K562 (cell line): ENCODE measurements at regions not wholly inside any gene's neighbourhood (a gene's known extent, or its start where the extent isn't known, plus 50 kb on each side); places are given as distances from the start of the nearest gene placed in this dataset.

Experiments used
- ATAC-seq: fragments of 200-7000 bp; cut with Tn5 transposase; 3 replicates; pipeline ENCODE4 v1.9.1; 2020; ENCODE audit warnings: moderate library complexity
- BruUV-seq: library from RNA; stranded (reverse); fragments of 400-500 nt; replicated peaks from 2 replicates; lab custom pipeline; 2021; lab: Mats Ljungman, UMichigan
- CTCF ChIA-PET: fragments of 300-600 bp; formaldehyde crosslinking; extraction: SDS; loops from one replicate; lab custom pipeline; 2021; ENCODE audit warnings: low intra/inter-chr PET ratio; lab: Yijun Ruan, JAX
- POLR2A ChIA-PET: fragments of 300-600, 350-650 bp; sonication (Branson Sonifier 250); formaldehyde crosslinking; extraction: SDS; loops from one replicate; lab custom pipeline; 2021; ENCODE audit warnings: antibody characterized with exemption, inconsistent platforms; lab: Yijun Ruan, JAX
- DNase-seq, 4 experiments: peaks; one replicate each; pipeline versions ENCODE4 v3.0.0 to v3.0.0-alpha.2; 2011 to 2018; ENCODE audit warnings: low spot score in 3 of 4, mixed read lengths in 3 of 4; ENCODE audit errors: extremely low read depth in 1 of 4
- FAIRE-seq: peaks from 2 replicates; lab custom pipeline; 2011; peaks lifted over from hg19 to GRCh38; lab: Jason Lieb, UNC
- H2AFZ ChIP-seq: 2 replicates; pipeline ENCODE4 v1.6.0; 2011; ENCODE audit warnings: low read depth, low read length, control low read depth, inconsistent platforms
- H3K27ac ChIP-seq: fragments of 200-600 bp; 3 replicates; pipeline ENCODE4 v1.8.0; 2011; ENCODE audit warnings: low read depth, mild to moderate bottlenecking, control low read depth, inconsistent platforms, low read length, moderate library complexity, mixed read lengths; ENCODE audit errors: extremely low read depth
- H3K27me3 ChIP-seq, 2 experiments: fragments of 300-600 bp in 1 of 2; 2 replicates in 1 of 2; 3 replicates in 1 of 2; pipeline versions ENCODE4 v1.6.0 to v1.8.0; 2011; ENCODE audit warnings: inconsistent platforms in 2 of 2, low read length in 2 of 2, mild to moderate bottlenecking in 1 of 2, mixed read lengths in 1 of 2, moderate library complexity in 1 of 2; ENCODE audit not compliant: control insufficient read depth in 2 of 2, insufficient read depth in 2 of 2
- H3K36me3 ChIP-seq: fragments of 300-600 bp; 3 replicates; pipeline ENCODE4 v1.8.0; 2011; ENCODE audit warnings: mild to moderate bottlenecking, low read length, inconsistent platforms; ENCODE audit not compliant: control insufficient read depth, insufficient read depth
- H3K4me1 ChIP-seq, 2 experiments: fragments of 200-600 bp in 1 of 2; replicated peaks in 1 of 2; 2 replicates in 1 of 2; 3 replicates in 1 of 2; pipeline versions ENCODE4 v1.5.1 to v1.8.0; 2011; ENCODE audit warnings: inconsistent platforms in 2 of 2, low read length in 2 of 2, mild to moderate bottlenecking in 1 of 2, mixed read lengths in 1 of 2, moderate library complexity in 1 of 2; ENCODE audit not compliant: control insufficient read depth in 2 of 2, insufficient read depth in 2 of 2
- H3K4me2 ChIP-seq: 2 replicates; pipeline ENCODE4 v1.6.1; 2011; ENCODE audit warnings: low read length, control low read depth, inconsistent platforms, mixed read lengths; ENCODE audit not compliant: insufficient read depth
- H3K4me3 ChIP-seq: fragments of 200-600 bp; sonication (generic), shearing (Covaris generic); 2 replicates; pipeline ENCODE4 v1.5.1; 2016; ENCODE audit warnings: control low read depth, inconsistent platforms
- H3K79me2 ChIP-seq: fragments of 200-600 bp; 3 replicates; pipeline ENCODE4 v1.8.0; 2011; ENCODE audit warnings: low read length, inconsistent platforms; ENCODE audit not compliant: control insufficient read depth, insufficient read depth
- H3K9ac ChIP-seq, 2 experiments: 2 replicates each; pipeline versions ENCODE4 v1.6.0 to v1.6.1; 2011; ENCODE audit warnings: low read depth in 2 of 2, low read length in 2 of 2, control low read depth in 1 of 2, inconsistent platforms in 1 of 2, mild to moderate bottlenecking in 1 of 2, mixed read lengths in 1 of 2; ENCODE audit not compliant: insufficient read depth in 1 of 2
- H3K9me1 ChIP-seq: one replicate; pipeline ENCODE4 v1.6.0; 2011; ENCODE audit warnings: inconsistent platforms, mild to moderate bottlenecking, low read length, moderate library complexity; ENCODE audit not compliant: control insufficient read depth, insufficient read depth
- H3K9me3 ChIP-seq: replicated peaks from 2 replicates; pipeline ENCODE4 v1.5.1; 2011; ENCODE audit warnings: low read depth, low read length, inconsistent platforms; ENCODE audit not compliant: control insufficient read depth, insufficient read depth
- H4K20me1 ChIP-seq: replicated peaks from 2 replicates; pipeline ENCODE4 v1.6.1; 2011; ENCODE audit warnings: low read length, inconsistent platforms, mixed read lengths; ENCODE audit not compliant: control insufficient read depth, insufficient read depth
- ARID3B ChIP-seq: fragments of 250-450 bp; sonication (Bioruptor Pico); IDR thresholded peaks from 2 replicates; pipeline ENCODE4 v1.4.0; 2020; ENCODE audit warnings: borderline replicate concordance
- DACH1 ChIP-seq: fragments of 450-650 bp; IDR thresholded peaks from 2 replicates; pipeline ENCODE4 v1.6.1; 2018; ENCODE audit not compliant: partially characterized antibody
- EP300 ChIP-seq: IDR thresholded peaks from 2 replicates; pipeline ENCODE4 v1.6.1; 2012; ENCODE audit warnings: low read length, improper control_type of control experiment
- ILK ChIP-seq: fragments of 450-650 bp; IDR thresholded peaks from 2 replicates; pipeline ENCODE4 v1.6.1; 2016; ENCODE audit warnings: missing genetic modification characterization, low read depth, mild to moderate bottlenecking, missing compliant biosample characterization, moderate library complexity, borderline replicate concordance
- KDM2B ChIP-seq: fragments of 250-450 bp; sonication (Bioruptor Pico); IDR thresholded peaks from 2 replicates; pipeline ENCODE4 v1.8.0; 2021; ENCODE audit warnings: mild to moderate bottlenecking, moderate library complexity
- MCM2 ChIP-seq: fragments of 450-650 bp; IDR thresholded peaks from 2 replicates; pipeline ENCODE4 v1.6.1; 2017; ENCODE audit warnings: low read depth, mild to moderate bottlenecking
- NFYB ChIP-seq: IDR thresholded peaks from 2 replicates; pipeline ENCODE4 v1.6.1; 2011; ENCODE audit warnings: mild to moderate bottlenecking, moderate library complexity; ENCODE audit not compliant: insufficient read length; ENCODE audit errors: extremely low read depth
- NR4A1 ChIP-seq, 2 experiments: fragments of 250-450 bp in 1 of 2; fragments of 450-650 bp in 1 of 2; sonication (Bioruptor Pico) in 1 of 2; IDR thresholded peaks; 2 replicates each; pipeline versions ENCODE4 v1.4.0 to v1.6.1; 2016 to 2020; ENCODE audit warnings: mild to moderate bottlenecking in 2 of 2, missing compliant biosample characterization in 1 of 2, missing genetic modification characterization in 1 of 2, moderate library complexity in 1 of 2
- OTX1 ChIP-seq: fragments of 450-650 bp; formaldehyde crosslinking; IDR thresholded peaks from 2 replicates; pipeline ENCODE4 v1.4.0; 2022; ENCODE audit warnings: mild to moderate bottlenecking
- PHTF2 ChIP-seq: fragments of 250-450 bp; sonication (Bioruptor Pico); IDR thresholded peaks from 2 replicates; pipeline ENCODE4 v1.5.0; 2021; ENCODE audit warnings: mild to moderate bottlenecking
- TARDBP ChIP-seq: fragments of 450-650 bp; IDR thresholded peaks from 2 replicates; pipeline ENCODE4 v1.6.1; 2016
- ZNF165 ChIP-seq: fragments of 250-450 bp; sonication (Bioruptor Pico); IDR thresholded peaks from 2 replicates; pipeline ENCODE4 v1.4.0; 2020; ENCODE audit warnings: borderline replicate concordance
- ZNF79 ChIP-seq: fragments of 250-450 bp; sonication (Bioruptor Pico); IDR thresholded peaks from 2 replicates; pipeline ENCODE4 v1.4.0; 2020; ENCODE audit warnings: low read depth, mild to moderate bottlenecking, moderate library complexity
- WGBS: fragments of 100-300 bp; shearing (Covaris generic); methylation state at CpG from one replicate; pipeline ENCODE4 v1.1.6; 2016; ENCODE audit warnings: low coverage, mixed read lengths; ENCODE audit not compliant: insufficient coverage; ENCODE audit errors: missing lambda C conversion rate; 5-methylcytosine and 5-hydroxymethylcytosine counted together
- in situ Hi-C: fragments of 300-500 bp; cut with MboI; formaldehyde crosslinking; loops from 4 replicates; pipeline ENCODE4 v1.15.0; 2018; ENCODE audit warnings: inconsistent platforms, mixed read lengths
- intact Hi-C: fragments of 100-400 bp; cut with micrococcal nuclease; formaldehyde crosslinking; loops from 2 replicates; pipeline ENCODE4 v1.14.2; 2022
- TF ChIP-seq, protein P1 (sequence below): fragments of 450-650 bp; formaldehyde crosslinking; IDR thresholded peaks from 2 replicates; pipeline ENCODE4 v1.4.0; 2022; ENCODE audit warnings: missing genetic modification characterization
- TF ChIP-seq, protein P2 (sequence below): IDR thresholded peaks from 2 replicates; pipeline ENCODE4 v1.6.1; 2014; ENCODE audit warnings: antibody characterized with exemption
- TF ChIP-seq, protein P3 (sequence below): fragments of 250-450 bp; sonication (Bioruptor Pico); IDR thresholded peaks from 2 replicates; pipeline ENCODE4 v1.5.0; 2021; ENCODE audit warnings: mild to moderate bottlenecking, moderate library complexity

- 2% methylated on average over 4 of the region's 4 CpGs for WGBS
- intact Hi-C loops, result no loop called here
- H3K79me2 ChIP-seq, result no peaks in the 10 kb centered on the region
- no peak overlapping the region for H3K4me3 ChIP-seq
- no peaks in the 10 kb centered on the region for H3K9me3 ChIP-seq
- H3K4me1 ChIP-seq, result no peaks in the 10 kb centered on the region
- H3K27me3 ChIP-seq, result no peaks in the 10 kb centered on the region
- H3K27ac ChIP-seq, result no peak overlapping the region
- no TSS peak for BruUV-seq
- ChIA-PET POLR2A (no interaction called here), CTCF (no interaction called here)
- no peak overlapping the region for H3K9ac ChIP-seq
- no peak for ATAC-seq
- in situ Hi-C loops, result no loop called here
- FAIRE-seq, result no peak
- H4K20me1 ChIP-seq, result no peaks in the 10 kb centered on the region
- DNase-seq, result no peak
- H2AFZ ChIP-seq, result no peak overlapping the region
- H3K4me2 ChIP-seq, result no peak overlapping the region
- H3K36me3 ChIP-seq, result no peaks in the 10 kb centered on the region
- H3K9me1 ChIP-seq, result no peaks in the 10 kb centered on the region
- TF ChIP-seq, protein P1, sequence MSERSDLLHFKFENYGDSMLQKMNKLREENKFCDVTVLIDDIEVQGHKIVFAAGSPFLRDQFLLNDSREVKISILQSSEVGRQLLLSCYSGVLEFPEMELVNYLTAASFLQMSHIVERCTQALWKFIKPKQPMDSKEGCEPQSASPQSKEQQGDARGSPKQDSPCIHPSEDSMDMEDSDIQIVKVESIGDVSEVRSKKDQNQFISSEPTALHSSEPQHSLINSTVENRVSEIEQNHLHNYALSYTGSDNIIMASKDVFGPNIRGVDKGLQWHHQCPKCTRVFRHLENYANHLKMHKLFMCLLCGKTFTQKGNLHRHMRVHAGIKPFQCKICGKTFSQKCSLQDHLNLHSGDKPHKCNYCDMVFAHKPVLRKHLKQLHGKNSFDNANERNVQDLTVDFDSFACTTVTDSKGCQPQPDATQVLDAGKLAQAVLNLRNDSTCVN, result no peak
- TF ChIP-seq ARID3B (CRISPR knock-in tag) (no peak), EP300 (no peak), MCM2 (no peak), NFYB (no peak), OTX1 (CRISPR knock-in tag) (no peak), TARDBP (no peak), DACH1 (no peak), ILK (tag) (no peak), PHTF2 (no peak), ZNF165 (no peak), KDM2B (no peak), ZNF79 (CRISPR knock-in tag) (no peak), NR4A1 (CRISPR knock-in tag; IDR thresholded peaks at IDR 0.05) (no peak), NR4A1 (tag; IDR thresholded peaks at IDR 0.05) (no peak)
- TF ChIP-seq, protein P2, sequence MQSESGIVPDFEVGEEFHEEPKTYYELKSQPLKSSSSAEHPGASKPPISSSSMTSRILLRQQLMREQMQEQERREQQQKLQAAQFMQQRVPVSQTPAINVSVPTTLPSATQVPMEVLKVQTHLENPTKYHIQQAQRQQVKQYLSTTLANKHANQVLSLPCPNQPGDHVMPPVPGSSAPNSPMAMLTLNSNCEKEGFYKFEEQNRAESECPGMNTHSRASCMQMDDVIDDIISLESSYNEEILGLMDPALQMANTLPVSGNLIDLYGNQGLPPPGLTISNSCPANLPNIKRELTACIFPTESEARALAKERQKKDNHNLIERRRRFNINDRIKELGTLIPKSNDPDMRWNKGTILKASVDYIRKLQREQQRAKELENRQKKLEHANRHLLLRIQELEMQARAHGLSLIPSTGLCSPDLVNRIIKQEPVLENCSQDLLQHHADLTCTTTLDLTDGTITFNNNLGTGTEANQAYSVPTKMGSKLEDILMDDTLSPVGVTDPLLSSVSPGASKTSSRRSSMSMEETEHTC, result no peak
- TF ChIP-seq, protein P3, sequence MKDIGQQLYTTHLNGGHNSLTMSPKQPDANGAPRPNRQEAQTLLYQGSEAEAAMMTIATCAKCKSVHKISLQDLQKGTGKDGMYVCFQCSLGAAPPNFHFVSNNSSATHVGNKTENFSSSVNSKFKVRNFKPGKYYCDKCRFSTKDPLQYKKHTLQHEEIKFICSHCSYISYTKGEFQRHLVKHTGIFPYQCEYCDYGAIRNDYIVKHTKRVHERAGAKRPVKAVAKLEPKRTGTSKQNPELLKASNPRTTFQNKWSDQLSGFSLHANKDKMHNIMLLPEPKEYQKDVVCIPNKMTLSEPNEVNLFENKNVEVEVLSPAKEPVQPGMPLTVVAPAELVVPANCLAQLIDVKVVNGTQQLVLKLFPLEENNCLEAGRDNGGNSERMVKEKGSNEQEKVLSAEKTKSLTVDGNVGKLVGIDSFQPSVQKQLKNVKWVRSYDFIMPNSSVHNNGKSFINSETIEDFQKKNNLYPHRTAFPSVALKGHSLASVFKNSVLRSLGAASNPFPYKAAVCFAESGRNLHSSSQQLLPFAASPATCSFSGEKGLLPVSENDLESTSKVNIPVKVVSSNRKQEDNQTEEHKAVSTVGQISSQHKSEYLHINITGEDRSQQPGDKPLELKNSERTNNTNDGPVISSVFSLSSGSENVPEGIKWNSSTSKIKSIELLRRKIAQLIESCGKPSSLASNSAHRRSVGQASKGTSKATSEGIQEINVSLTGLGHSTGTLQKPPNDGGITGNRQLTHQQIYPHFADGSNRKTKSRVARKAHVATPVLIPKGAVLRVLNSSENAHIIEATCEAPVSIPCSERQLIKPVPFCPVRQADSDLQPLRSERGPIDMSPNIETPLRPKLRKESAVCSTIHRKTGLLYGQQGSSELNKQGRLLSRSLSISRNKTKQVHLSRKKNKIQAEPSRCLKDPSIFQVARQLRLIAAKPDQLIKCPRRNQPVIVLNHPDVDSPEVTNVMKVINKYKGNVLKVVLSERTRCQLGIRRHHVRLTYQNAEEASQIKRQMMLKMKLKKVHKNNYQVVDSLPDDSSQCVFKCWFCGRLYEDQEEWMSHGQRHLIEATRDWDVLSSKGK, result no peak
Measured at GRCh38 chr2:76469066-76469465, 758.4 kb upstream of the GCFC2 start.
